ENCODE measurements at regions not wholly inside any gene's neighbourhood (a gene's known extent, or its start where the extent isn't known, plus 50 kb on each side); places are given as distances from the start of the nearest gene placed in this dataset.
"Not testable (repeated sequence)": the region's sequence is repeated elsewhere in the genome, so short reads cannot be mapped to it uniquely, and the experiment has no call there.

DNA sequence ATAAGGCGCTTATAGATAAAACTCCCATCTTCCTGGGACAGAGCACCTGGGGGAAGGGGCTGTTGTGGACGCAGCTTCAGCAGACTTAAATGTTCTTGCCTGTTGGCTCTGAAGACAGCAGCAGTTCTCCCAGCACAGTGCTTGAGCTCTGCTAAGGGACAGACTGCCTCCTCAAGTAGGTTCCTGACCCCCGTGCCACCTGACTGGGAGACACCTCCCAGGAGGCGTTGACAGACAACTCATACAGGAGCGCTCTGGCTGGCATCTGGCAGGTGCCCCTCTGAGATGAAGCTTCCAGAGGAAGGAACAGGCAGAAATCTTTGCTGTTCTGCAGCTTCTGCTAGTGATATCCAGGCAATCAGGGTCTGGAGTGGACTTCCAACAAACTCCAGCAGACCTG is 383.1 kb upstream of the EMCN start:
- DNase-seq, result not testable (repeated sequence)

DNA sequence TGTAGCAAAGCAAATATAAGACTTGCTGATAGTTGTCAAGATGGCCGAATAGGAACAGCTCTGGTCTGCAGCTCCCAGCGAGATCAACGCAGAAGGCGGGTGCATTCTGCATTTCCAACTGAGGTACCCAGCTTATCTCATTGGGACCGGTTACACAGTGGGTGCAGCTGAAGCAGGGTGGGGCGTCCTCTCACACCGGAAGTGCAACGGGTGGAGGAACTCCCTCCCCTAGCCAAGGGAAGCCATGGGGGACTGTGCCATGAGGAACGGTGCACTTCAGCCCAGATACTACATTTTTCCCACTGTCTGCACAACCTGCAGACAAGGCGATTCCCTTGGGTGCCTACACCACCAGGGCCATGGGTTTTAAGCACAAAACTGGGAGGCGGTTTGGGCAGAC is 382.3 kb upstream of the EMCN start:
- no peak for DNase-seq

DNA sequence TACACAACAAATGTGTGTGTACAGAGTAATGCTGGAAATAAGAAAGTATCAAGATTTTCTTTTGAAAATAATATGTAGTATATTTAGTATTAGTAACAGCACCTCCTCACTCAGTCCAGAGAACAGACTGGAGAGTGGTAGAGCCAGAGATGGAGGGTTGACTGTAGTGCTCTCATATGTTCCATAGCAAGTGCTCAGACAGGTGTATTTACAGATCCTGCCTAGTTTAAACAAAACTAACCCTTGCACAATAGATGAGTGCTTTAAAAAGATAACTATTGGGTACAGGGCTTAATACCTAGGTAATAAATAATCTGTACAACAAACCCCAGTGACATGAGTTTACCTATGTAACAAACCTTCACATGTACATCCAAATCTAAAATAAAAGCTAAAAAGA is 381.0 kb upstream of the EMCN start:
- DNase-seq, result no peak

GRCh38 chr4:100895556-100896197 is 377.9 kb upstream of the EMCN start:
- no peak for DNase-seq

DNA sequence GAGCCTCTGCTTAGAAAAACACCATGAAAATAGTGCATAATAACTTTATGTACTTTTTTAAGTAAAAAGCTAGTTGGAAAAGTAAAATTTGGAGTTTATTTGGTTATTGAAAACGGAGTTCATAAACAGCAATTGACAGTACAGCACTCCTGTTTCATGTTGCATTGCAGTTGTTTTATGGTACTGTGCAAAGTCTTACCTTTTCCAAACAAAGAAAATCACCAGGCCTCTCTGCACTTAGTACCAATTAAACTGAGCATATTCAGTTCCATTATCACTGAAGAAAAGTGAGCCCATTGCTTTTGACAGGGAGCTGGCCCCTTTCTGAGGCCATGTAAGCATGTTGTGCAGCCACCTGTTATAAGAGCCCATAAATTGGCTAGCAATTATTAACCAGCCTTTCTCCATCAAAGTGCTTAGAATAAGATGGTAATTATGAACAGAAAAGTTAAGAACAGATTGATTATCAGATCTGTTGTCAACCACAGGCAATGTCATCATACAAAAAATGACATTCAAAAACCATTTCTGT is 376.6 kb upstream of the EMCN start:
- no peak for DNase-seq

DNA sequence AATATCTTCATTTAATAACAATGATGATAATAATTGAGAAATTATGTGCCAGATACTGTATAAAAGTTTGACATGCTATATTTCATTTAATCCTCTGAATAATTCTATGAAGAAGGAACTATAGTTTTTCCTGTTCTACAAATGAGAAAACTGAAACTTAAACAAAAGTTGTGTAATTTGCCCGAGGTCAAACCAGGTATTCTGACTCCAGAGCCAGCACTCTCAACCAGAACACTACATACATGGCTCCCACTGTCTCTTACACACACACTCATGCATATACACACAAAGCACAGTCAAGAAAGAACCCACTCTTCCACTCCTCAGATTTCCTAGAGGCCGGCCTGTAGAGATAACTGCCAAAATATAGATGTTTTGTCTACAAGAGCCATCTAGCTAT is 374.0 kb upstream of the EMCN start:
- no peak for DNase-seq

DNA sequence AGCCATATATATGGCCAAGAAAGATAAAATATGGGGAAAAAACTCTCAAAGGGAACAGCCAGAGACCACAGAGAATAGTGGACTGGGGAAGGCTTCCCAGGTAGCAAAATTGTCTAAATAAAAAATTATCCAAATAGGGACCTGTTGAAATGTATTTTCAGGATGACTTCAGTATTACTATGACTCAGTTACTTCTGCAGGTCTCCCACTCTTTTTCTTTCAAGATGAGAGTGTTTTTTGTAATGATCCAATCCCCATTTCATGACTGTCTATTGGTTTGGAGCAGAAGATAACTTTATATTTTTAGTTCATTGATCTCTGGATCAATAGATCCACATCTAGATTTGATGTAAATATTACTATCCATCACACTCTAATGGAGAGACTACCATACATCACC is 372.1 kb upstream of the EMCN start:
- no peak for DNase-seq

- no peak for DNase-seq
Measured at GRCh38 chr4:100889401-100889800, 371.6 kb upstream of the EMCN start.

DNA sequence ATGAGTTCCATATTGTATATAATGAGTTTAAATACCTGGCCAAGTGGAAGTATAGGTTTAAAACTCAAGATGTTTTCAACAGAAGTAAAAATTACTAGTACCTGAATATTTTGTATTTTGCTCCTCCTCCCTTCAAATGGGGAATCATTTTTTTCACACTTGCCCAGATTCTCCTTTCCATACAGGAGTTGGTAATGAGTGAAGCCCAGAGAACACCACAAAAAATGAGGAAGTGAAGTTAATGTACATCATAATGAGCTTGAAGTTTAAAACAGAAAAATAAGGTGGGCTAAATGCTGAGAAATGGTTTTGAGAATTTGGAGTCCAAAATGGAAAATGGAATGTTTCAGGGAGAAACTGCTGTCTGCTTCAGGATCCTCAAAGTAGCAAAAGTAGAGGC is 364.8 kb upstream of the EMCN start:
- no peak for DNase-seq

DNA sequence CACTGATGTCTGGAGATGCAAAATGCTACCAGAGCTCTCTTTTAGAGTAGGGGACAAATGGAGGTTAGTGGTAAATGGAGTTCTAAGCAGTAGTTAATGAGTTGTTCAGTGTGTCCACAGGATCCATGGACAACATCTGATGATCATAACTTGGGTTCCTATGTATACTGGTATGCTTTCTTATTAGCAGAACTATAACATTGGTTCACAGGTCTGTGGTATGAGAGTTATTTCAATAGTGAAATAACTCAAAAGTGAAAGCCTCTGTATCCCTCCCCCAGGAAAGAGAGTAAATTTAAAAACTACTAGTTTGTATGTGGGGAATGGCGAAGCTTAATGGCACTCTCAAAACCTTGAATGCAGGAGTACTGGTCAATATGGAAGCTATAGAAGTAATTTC is 363.5 kb upstream of the EMCN start:
- no peak for DNase-seq

DNA sequence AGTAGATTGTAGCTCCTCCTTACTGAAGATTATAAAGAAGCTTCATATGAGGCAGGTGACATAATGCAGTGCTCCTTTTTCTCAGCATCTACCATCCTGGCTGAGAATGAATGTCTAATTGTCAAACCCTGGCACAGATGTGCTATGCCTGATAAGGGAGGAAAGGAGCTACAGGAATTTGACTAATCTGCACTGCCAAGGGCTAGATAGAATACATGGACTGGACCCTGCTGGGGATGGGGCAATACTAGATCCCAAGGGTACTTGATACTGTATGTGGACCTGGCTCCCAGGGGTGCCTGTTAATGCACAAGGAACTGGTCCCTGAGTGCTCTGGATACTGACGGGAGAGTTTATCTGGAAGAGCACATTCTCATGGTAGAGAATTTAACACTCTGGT is 362.2 kb upstream of the EMCN start:
- no peak for DNase-seq

GRCh38 chr4:100879471-100879870 is 361.6 kb upstream of the EMCN start:
- DNase-seq, result no peak

DNA sequence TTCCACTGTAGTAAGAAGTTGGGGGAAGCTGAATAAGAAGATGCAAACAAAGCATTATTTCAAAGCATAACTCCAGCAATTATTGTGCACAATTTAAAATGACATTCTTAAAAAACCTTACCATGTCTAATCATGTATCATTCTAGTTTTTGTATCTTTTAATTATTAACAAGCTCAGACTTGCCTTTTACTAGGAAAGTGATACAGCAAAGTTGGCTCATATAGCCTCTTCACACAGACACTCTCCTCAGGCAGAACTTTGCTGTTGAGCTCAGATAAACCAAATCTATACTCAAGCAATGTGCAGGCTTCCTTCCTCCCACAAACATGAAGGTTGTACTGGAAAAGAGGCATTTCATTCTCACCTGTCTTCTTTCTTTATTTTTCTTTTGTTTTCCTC is 358.7 kb upstream of the EMCN start:
- no peak for DNase-seq

DNA sequence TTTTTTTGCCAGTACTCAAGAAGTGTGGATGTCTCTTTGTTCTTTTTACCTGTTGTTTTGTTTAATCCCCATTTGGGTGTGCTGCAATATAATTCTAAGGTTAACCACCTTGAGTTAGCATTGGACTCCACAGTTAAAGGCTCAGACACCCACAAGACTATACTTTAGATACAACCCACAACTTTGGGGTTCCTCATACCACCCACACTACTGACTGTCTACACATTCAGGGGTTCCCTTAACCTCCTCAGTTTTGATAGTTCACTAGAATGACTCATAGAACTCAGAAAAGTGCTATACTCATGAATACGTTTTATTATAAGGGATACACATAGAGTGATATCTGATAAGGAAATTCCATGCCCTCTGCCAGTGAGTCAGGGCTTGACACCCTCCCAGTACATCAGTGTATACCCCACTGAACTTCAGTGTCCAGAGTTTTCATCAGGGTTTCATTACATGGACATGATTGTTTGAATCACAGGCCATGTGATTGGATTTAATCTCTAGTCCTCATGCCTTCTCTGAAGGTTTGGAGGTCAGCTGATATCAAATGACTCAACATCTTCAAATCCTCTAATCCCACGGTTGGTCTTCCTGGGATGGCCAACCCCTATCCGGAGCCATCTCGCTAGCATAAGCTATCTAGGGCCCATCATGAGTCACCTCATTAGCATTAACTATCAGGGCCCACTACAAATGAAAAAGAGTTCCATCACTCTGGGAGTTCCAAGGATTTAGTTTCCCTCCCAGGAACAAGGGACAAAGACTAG is 357.7 kb upstream of the EMCN start:
- DNase-seq, result no peak

- no peak for DNase-seq
Measured at GRCh38 chr4:100872811-100873210, 355.0 kb upstream of the EMCN start.

- no peak for DNase-seq
Measured at GRCh38 chr4:100870940-100871772, 353.3 kb upstream of the EMCN start.

DNA sequence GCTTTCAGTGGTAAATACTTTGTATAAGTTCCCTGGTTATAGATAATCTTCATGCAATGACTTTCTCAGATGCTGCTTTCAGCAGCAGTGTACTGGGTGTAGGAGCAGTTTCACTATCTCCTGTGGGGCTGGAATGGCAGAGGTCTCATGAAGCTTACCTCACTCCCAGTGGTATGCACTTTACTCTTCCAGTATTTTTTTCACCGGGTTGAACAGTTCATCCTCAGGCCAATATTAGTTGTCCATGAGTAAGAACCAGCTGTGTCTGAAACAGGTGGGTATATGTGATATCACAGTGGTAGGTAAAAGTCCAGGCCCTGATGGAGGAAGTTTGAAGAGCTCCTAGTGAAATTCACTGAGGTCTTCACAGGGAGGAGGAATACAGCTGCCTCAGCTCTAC is 351.5 kb upstream of the EMCN start:
- no peak for DNase-seq

DNA sequence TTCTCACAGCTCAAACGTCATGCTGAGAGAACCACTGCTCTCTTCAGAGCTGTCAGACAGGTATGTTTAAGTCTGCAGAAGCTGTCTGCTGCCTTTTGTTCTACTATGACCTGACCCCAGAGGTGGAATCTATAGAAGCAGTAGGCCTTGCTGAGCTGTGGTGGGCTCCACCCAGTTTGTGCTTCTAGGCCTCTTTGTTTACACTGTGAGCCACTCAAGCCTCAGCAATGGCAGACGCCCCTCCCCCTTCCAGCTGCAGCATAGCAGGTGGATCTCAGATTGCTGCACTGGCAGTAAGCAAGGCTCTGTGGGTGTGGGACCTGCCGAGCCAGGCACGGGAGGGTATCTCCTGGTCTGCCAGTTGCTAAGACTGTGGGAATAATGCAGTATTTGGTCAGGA is 350.5 kb upstream of the EMCN start:
- not testable (repeated sequence) for DNase-seq

- no peak for DNase-seq
Measured at GRCh38 chr4:100852326-100852725, 334.5 kb upstream of the EMCN start.

GRCh38 chr4:100849319-100849718 is 331.5 kb upstream of the EMCN start:
- DNase-seq, result no peak

- no peak for DNase-seq
Measured at GRCh38 chr4:100848841-100849240, 331.0 kb upstream of the EMCN start.

DNA sequence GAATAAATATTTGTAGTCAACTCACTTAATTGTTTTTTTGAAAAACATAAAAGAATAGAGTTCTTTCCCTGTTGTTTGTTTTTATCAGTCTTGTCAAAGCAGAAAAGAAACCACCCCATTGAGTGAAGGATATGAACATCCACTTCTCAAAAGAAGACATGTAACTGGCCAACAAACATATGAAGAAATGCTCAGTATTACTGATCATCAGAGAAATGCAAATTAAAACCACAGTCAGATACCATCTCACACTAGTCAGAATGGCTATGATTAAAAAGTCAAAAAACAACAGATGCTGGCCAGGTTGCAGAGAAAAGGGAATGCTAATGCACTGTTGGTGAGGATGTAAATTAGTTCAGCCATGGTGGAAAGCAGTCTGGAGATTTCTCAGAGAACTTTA is 326.1 kb upstream of the EMCN start:
- DNase-seq, result no peak

- no peak for DNase-seq
Measured at GRCh38 chr4:100842856-100843255, 325.0 kb upstream of the EMCN start.

DNA sequence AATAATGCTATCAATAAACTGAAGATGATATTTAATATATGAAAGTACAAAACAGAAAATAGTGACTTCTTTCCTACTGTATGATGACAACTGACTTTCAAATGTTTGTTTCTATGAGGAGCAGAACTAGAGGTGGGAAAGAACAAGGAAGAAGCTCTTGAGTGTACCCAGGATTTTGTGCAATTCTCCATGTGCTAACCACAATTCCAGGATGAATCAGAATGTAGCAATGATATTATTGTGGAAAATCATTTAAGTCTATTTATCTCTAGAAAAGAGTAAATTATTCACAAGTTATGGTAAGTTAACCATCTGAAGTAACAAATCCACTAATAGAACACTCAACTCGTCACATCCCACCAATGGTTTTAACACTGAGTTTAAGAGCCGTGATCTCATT is 324.1 kb upstream of the EMCN start:
- no peak for DNase-seq
